H1 (cell line): ENCODE measurements at regions not wholly inside any gene's neighbourhood (a gene's known extent, or its start where the extent isn't known, plus 50 kb on each side); places are given as distances from the start of the nearest gene placed in this dataset.

Source experiments
- GABPA ChIP-seq: IDR thresholded peaks from 2 replicates; pipeline ENCODE4 v1.6.1; 2011; ENCODE audit warnings: mild to moderate bottlenecking, low read length, moderate library complexity, borderline replicate concordance; ENCODE audit not compliant: insufficient read depth

DNA sequence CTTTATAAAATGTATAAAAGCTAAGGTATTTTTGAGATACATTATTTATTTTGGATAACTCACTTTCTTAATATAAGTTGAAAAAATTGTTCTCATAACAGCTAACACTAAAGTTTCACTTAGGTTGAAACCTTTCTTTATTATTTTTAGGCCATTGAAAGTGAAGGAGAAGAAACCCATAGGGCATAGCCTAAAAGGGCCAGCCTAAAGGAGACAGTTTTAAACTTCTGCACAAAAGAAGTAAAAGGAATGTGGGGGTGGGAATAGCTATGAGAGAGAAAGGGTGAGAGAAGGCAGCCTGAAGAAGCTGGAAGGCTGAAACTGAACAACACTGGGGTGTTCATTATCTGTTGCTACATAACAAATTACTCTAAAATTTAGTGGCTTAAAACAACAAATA lies 57.6 kb upstream of the RAPGEF2 start (continued):
- TF ChIP-seq GABPA: no peak
- TF ChIP-seq, all 59 proteins: peak for 0
